ENCODE measurements at regions not wholly inside any gene's neighbourhood (a gene's known extent, or its start where the extent isn't known, plus 50 kb on each side); places are given as distances from the start of the nearest gene placed in this dataset.

DNA sequence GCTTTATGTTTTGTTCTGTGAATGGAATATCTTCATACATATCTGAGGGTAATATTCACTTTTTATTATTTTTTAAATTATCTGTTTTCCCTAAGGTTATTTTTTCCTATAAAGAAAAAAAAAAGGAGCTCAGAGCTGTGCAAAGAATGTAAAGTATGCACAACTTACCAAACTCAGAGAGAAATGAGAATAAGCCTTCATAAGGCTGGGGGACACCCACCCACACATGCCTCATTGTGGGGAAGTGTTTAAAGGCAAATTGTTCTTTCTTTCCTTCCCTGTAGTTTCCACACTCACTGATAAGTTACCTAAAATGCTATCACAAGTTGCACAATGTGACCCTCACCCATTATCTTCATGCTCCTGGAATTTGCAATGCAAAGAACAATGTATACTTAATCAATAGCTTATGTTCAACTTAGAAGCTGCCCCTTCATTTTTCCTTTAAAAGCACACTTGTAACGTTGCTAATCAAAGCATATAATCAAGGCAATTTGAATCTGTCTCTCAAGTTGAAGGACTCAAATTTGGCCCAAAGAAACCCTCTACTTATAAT, 108.1 kb downstream of the GNAT3 start:
- no peak for DNase-seq

DNA sequence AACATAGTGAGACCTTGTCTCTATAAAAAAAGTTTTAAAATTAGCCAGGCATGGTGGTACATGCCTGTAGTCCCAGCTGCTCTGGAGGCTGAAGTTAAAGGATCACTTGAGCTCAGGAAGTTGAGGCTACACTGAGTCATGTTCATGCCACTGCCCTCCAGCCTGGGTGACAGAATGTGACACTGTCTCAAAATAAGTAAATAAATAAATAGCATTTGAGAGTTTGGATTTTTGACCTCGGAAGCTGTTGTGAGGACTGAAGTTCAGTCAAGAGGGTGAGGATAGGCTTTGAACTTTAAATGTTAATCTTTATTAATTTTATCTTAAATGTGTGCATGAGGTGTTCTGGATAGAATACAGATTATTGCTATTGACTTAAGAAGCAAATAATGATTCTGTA, 110.2 kb downstream of the GNAT3 start:
- DNase-seq = no peak

DNA sequence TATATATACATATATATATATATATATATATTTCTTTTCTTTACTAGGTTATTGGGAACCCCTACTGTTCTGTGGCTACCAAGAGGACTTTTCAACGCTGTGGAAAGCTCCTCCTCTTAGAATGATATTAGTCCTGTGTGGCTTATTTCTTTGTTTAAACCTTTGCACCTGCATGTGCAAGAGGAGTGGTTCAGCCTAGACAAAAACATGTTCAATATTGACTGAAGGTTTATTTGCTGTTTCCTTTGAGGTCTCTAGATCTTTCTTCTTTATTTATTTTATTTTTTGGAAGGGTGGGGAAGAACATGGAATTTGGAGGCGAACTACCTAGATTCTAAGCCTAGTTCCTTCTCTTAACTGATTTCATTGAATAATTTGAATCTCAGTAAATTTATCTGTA, 118.1 kb downstream of the GNAT3 start:
- no peak for DNase-seq

DNA sequence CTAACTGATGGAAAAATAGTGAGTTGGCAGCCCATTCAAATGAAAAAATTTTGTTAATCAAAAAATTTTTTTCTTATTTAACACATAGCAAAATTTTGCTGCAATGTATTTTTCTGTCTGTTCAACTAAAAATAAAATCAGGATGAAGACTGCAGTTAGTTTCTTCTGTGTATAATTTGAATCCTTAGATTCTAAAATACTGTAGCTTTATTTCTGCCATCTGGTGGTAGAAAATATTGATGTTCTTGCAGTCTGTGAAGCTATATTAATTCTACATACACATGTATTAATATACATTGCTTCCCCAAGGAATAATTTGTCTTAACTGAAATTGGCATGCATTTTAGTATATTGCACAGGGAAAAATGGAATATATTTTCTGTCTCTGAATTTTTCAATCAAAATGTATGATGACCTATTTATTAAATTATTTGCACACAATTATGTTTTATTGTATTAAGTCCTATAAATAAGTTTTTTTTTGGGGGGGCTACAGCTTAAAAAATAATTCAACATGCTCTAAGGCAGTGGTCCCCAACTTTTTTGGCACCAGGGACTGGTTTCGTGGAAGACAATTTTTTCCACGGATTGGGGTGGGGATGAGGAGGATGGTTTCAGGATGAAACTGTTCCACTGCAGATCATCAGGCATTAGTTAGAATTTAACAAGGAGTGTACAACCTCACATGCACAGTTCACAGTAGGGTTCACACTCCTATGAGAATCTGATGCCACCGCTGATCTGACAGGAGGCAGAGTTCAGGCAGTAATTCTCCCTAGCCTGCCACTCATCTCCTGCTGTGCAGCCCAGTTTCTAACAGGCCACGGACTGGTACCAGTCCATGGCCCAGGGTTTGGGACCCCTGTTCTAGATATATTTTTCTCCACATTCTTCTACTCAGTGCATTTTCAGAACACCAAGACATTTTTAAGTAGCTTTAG, 119.4 kb downstream of the GNAT3 start:
- no peak for DNase-seq

DNA sequence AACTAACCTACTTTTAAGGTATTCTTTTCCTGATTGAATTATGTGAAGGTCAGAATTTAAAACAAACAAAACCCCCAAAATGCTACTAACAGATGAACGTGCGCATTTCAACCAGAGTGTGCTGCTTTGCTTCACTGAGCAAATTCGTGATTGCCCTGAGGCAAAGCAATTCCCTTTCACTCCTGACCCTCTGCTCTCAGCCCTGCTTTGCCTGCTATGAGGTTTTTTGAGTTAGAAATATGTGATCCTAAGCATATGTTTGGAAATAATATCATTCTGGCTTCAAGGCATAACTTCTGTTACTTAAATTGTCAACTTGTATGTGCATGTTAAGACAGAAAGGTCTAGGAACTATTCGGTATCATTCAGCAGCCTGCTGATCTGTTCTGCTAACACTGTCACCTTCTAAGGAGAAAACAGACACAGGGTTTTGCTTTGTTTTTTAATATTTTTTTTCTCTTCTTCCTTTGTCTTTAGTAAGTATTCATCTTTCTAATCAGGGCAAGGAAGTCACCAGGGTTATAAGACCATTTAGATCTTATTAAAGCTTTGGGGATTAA, 124.2 kb downstream of the GNAT3 start:
- no peak for DNase-seq

DNA sequence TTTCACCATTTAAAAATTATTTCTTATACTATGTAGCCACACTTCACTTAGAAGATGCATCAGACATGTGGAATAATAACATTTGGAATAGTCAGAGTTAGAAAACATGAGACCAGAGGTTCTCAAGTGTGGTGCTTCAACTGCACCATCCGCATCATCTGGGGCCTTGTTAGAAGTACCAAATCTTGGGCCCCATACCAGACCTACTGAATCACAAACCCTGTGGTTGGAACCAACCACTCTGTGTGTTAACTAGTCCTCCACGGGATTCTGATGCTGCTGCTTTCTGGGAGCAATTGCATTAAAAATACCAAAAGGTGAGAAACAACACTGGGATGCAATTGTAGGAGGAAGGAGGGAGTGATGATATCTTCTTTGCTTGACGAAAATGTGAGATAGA, 125.2 kb downstream of the GNAT3 start:
- DNase-seq = no peak

DNA sequence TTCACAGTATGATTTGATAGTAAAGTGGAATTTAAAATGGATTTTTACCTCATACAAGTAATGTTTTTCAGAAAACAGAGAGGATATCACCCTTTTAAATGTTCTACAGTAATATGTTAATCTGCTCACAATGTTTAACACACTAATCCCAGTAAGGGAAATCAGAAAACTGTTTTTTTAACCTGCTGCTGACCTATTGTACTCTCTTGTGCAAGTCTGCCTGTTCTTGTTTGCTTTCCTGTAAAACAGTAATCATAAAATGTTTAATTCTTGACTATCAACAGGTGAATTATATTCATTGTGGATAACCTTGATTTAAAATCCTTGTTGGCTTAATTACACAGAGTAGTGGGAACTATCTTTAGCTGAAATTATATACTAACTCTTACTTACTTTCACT, 126.4 kb downstream of the GNAT3 start:
- no peak for DNase-seq

DNA sequence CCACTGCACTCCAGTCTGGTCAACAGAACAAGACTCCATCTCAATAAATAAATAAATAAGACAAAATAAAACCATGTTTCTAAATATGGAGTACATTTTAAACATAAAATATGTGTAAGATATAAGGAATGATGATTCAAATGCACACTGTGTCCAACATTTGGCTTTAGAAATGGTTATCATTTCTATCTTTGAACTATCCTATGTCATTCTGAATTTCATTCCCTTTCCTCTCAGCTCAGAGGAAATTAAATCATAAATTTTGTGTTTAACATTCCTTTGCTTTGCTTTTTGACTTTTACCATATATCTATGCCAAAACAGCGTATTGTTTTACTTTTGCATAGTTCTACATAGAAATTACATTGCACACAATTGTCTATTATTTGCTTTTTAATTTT, 130.9 kb downstream of the GNAT3 start:
- no peak for DNase-seq

DNA sequence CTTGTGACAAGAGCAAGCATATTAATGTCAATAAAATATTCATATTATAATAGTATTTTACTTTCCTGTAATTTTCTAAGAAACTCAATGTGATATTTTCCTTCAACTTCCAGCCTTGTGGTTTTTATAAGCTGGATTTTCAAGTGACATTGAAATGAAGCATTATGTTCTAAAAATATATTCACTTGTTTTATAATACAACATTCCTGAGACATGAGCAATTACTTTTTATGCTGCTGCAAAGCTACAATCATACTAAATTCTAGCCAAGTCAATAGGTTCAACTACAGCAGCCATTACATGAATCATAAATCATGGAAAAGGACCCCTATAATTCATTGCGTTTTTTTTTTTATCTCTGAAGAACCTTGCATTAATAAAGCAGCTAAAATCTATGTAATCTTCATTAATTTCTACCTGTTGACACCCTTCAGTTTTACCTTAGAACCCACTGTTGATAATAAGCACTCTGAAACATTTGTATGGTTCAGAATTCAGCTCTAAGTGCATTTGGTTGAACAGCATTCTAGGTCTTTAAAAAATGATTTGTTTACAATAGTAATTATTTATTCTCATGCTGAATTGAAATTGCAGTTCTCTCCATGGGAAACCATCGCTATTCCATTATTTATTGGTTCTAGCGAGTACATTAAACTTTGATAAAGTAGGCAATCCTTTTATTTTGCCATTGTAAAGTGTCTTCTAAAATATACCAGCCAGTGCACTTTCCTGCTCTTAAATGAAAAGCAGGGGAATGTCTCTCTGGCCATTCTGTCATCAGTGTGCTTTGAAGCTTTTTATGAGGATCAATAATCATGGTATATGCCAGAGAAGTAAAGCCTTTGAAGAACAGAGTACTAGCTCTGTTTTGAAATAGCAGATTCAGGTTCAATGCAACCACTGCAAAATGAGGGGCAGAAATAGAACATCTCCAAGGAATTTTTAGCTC, 132.6 kb downstream of the GNAT3 start:
- DNase-seq = no peak

DNA sequence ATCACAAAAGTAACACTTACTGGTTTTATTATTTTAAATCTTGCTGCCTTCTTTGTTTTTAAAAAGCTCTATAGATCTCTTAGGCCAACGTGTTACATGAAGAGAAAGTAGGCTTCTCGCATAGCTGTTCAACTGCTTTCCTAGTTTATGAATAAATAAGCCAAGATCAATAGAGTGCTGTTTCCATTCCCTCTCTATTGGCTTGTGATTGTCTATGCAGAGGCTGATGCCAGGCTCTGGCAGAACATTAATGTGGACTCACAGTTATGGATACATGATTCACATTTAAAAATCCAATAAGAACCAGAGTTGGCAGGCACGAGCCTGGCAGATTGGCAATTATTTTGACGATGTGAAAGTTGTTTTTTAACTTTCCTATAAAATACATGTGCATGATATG, 137.5 kb downstream of the GNAT3 start:
- no peak for DNase-seq

DNA sequence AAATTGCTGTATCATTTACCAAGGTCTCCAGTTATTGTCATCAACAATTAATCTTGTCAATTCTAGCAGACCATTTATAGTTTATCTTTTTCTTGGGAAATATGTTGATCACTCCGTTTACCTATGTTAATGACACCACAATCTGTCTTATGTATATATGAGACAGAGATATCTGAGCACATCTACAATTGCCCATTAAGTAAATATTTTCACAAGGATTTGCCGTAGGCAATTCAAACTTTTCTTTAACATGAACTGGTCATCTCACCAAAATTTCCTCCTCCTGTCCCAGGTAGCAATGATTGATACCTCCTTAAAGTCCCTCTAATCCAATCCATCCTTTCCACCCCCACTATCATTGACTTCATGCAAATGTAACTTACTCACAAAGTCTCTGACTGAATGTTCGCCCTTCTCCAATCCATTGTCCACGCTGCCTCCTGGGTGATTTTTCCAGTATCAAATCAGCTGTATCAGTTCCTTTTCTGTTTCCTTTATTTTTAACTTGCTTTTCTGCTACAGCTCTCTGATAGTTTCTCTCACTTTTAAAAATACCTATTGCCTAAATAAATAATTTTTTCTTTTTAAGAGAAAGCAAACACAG, 138.3 kb downstream of the GNAT3 start:
- no peak for DNase-seq

DNA sequence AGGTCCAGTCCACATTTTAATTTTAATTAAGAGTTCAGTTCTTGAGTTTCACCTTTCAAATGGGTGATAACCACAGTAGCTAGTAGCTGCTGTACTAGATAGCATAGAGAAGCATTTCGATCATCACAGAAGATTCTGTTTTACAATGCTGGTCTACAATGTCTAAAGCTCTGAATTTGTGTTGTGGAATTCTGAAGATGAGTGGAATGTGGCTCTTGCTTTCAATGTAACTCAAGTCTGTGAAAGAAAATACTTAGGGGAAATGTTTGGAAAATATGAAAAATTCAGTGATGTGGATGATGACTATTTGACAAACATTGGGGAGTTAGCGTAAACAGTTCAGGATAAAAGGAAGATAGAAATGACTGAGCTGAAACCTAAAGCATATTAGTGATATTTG, 139.4 kb downstream of the GNAT3 start:
- no peak for DNase-seq

DNA sequence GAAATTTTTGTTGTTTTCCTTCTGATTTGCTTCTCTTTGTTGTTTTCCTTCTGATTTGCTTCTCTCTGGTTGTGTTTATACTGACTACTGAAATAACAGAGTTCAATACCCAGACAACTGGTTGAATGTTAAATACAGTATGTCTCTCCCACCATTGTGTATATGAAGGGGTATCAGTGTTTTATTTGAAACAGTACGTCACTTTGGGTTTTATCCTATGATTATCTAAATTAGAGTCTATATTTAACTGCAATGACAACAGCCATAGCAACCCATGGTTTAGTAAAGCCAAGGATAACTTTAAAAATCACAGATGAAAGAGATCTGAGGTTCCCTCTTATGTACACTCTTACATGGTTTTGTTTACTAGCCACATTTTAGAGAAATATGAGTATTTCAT, 141.3 kb downstream of the GNAT3 start:
- no peak for DNase-seq

DNA sequence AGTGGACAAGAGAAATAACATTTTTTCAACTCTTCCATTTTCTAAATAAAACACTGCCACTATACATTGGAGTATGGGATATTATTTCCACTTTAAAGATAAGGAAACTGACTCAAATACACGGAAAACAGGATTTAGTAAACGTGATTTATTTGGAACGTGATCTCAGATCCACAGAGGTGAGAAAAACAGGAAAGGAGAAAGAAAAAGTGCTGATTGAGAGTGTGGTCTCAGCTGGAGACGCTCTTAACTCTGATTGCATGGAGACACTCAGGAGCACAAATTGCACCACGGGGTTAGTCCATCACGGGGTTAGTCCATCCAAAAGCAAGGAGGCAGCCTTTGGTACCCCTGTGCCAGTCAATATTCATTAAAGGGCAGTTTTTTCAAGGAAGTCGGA, 142.5 kb downstream of the GNAT3 start:
- DNase-seq = no peak

DNA sequence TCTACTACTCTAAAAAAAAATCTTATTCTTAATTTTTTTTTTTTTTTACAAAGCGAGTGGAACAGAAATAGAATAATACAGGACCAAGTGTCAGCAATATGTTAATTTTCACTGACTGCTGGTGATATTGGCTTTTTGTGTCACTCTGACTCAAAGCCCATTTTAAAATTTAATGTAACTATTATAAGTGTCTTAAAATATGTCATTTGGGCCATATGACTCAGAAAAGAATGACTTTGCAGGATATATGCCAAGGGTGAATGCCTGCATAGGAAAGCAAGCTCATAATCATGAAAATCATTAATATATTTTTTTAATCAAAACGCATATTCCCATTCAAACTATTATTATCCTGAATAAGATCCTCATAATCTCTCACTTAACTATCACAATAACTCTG, 149.2 kb downstream of the GNAT3 start:
- no peak for DNase-seq

DNA sequence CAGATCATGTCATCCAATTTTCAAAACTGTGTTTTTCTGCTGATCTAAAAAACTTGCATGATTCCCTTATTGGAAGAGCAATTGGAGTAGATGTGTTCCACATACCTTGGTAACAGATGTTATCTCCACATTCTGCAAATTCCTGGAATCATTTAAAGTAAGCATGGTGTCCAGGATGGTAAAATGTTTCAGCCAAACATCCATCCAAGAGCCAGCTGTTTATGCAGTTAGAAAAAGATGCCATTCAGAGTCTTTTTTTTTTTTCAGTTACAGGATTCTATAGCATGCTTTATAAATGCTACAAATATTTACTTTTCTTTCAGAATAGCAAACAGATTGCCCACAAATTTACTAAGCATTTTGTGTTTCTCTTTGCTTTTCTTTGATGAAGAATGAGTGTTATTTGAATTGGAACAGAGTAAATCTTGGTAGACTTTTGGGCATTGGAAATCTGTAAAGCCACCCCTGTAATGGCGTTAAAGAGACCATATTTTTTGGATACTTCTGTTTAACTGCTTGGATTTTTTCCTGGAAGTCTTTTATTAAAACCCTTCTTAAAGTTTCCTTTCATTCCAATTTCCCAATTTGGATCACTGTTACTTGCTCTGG, 149.8 kb downstream of the GNAT3 start:
- DNase-seq = no peak

DNA sequence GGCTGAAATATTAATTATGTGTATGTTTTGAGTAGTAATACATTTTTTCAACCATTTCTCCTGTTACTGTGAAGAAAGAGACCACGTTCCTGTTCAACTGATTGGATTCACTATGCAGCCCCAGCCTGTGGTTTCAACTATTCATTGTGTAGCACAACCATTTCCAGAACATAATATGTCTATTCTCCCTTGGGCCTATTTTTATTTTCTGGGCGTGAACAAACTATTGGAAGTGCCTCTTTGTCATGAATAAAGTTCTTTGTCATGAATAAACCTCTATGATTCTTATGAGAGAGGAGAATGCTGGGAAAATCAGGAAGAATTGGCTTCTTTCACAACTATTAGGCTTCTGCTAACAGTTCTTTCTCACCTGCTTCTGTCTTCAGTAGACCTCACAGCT, 152.4 kb downstream of the GNAT3 start:
- no peak for DNase-seq

DNA sequence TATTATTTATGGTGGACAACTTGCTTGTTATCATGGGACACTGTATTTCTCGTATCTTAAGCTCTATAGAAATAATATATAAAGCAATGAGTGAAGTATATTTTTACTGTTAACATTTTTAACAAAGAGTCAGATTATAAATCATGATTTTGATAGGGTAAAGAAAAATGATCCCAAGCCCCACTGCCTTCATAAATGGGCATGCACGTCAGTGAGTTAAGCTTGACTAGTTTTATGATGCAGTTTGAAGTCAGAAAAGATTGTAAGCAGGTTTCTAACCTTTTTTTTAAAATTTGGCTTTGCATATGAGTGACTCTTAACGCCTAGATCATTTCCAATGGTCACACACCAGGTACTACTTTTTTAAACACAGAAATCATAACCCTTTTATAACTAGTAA, 152.8 kb downstream of the GNAT3 start:
- DNase-seq = no peak

DNA sequence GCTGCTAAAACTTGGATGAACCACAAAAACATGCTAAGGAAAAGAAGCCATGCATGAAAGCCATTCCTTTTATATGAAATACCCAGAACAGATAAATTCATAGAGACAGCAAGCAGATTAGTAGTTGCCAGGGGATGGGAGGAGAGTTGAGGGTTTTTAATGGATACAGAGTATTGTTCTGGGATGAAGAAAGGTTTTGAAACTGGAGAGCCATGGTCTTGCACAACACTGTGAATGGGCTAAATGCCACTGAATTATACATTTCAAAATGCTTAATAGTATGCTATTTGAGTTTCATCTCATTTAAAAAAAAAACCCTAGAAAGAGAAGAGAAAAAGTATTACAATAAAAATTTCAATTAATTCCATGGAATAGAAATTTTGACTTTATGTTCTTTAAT, 154.3 kb downstream of the GNAT3 start:
- DNase-seq = no peak

DNA sequence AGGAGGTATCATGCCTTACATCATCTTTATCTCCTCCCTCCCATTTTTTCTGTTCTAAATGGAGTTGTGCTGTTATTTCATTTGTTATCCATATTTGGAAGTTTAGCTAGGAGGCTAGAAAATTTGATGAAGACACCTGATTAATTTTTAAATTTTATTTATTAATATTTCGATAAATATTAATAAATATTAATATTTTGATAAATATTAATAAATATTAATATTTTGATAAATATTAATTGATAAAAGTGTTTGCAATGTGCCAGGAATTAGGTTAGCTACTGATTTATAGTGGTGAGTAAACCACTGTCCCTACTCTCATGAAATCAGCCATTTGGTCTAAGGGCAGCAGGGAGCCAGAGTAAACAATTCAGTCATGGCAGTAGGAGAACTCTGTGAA, 161.4 kb downstream of the GNAT3 start:
- no peak for DNase-seq

DNA sequence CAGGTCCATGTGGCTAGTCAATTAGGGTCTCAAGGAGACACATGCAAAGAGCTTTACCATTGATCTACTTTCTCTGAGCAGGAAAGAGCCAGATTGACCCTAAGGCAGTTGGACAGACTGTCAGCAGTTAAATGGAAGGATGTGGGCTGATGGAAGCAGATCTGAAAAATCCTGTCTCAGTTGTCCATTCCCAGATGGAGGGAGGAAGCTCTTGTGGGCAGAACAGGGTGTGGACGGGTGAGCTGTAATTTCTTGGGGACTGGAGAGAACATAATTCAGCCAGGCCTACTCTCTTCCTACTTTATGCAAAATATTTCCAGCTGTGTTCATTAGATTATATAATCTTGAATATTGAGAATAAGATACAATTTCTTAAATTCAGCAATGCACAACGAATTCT, 163.6 kb downstream of the GNAT3 start:
- no peak for DNase-seq

DNA sequence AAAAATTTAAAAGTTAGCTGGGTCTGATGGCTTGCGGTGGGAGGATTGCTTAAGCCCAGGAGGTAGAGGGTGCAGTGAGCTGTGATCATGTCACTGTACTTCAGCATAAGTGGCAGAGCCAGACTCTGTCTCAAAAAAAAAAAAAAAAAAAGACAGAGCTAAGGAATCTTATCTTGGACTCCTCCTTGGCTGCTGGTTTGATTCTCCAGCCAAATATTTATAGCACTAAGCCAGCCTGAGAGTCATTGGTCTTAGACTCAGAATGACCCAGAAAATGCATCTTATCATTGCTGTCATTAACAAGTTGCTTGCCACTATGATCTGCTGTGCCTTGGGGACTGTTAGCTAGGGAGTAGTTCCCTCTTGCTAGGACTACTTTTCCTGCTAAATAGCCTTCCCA, 164.7 kb downstream of the GNAT3 start:
- DNase-seq = no peak
